T-cell (primary cell): ENCODE measurements at regions not wholly inside any gene's neighbourhood (a gene's known extent, or its start where the extent isn't known, plus 50 kb on each side); places are given as distances from the start of the nearest gene placed in this dataset.

Experiments used
- ATAC-seq, 4 experiments: fragments of 200-7000 bp in 3 of 4; fragments of 150-1000 bp in 1 of 4; cut with Tn5 transposase; replicated peaks in 1 of 4; 1 replicate in 3 of 4; 2 replicates in 1 of 4; pipeline ENCODE4 v1.10.0; 2021; ENCODE audit warnings: moderate library complexity in 3 of 4, mild to moderate bottlenecking in 2 of 4, moderate number of reproducible peaks in 1 of 4
- CTCF ChIA-PET, 2 donors: fragments of 300-600 bp; sonication (Branson Sonifier 250); formaldehyde crosslinking; loops; one replicate each; lab custom pipeline; 2022; ENCODE audit warnings: antibody characterized with exemption in 2 of 2; lab: Charles Lee
- POLR2A ChIA-PET, 2 donors: fragments of 300-600 bp; sonication (Branson Sonifier 250); formaldehyde crosslinking; loops; one replicate each; lab custom pipeline; 2022; ENCODE audit warnings: antibody characterized with exemption in 2 of 2; lab: Charles Lee
- DNase-seq, 35 experiments: peaks; one replicate each; pipeline versions ENCODE4 v3.0.0 to v3.0.0-alpha.2; 2013 to 2023
- H3K27ac ChIP-seq: one replicate; pipeline ENCODE4 v1.5.1; 2013; ENCODE audit warnings: low read length
- H3K27me3 ChIP-seq, 2 experiments: replicated peaks in 1 of 2; 1 replicate in 1 of 2; 2 replicates in 1 of 2; pipeline versions ENCODE4 v1.6.1 to v1.7.0; 2013; ENCODE audit warnings: low read length in 1 of 2, mixed read lengths in 1 of 2; ENCODE audit not compliant: control insufficient read depth in 2 of 2, insufficient read depth in 2 of 2; ENCODE audit errors: extremely low read depth in 1 of 2
- H3K36me3 ChIP-seq, 2 donors: 1 replicate in 1 of 2; 2 replicates in 1 of 2; pipeline versions ENCODE4 v1.6.1 to v1.7.0; 2013; ENCODE audit warnings: low read length in 1 of 2; ENCODE audit not compliant: control insufficient read depth in 2 of 2, insufficient read depth in 1 of 2; ENCODE audit errors: extremely low read depth in 1 of 2
- H3K4me1 ChIP-seq, 2 experiments: 1 replicate in 1 of 2; 2 replicates in 1 of 2; pipeline versions ENCODE4 v1.6.1 to v1.7.0; 2013; ENCODE audit warnings: low read length in 2 of 2, mixed read lengths in 1 of 2; ENCODE audit not compliant: insufficient read depth in 2 of 2, control insufficient read depth in 1 of 2; ENCODE audit errors: extremely low read depth in 1 of 2
- H3K4me3 ChIP-seq, 2 donors: 1 replicate in 1 of 2; 2 replicates in 1 of 2; pipeline versions ENCODE4 v1.5.1 to v1.7.0; 2013; ENCODE audit warnings: mild to moderate bottlenecking in 2 of 2, low read length in 1 of 2, moderate library complexity in 1 of 2; ENCODE audit not compliant: control insufficient read depth in 1 of 2; ENCODE audit errors: extremely low read depth in 1 of 2
- H3K9me3 ChIP-seq: 2 replicates; pipeline ENCODE4 v1.7.0; 2013
- H3K27ac Mint-ChIP-seq, 2 donors: one replicate each; pipeline ENCODE4 v1.8.0; 2020 to 2021; ENCODE audit warnings: mild to moderate bottlenecking in 2 of 2, mixed read lengths in 2 of 2
- H3K27me3 Mint-ChIP-seq, 2 donors: one replicate each; pipeline ENCODE4 v1.8.0; 2021 to 2022; ENCODE audit warnings: mixed read lengths in 2 of 2
- H3K36me3 Mint-ChIP-seq: one replicate; pipeline ENCODE4 v1.8.0; 2021; ENCODE audit warnings: mixed read lengths
- H3K4me1 Mint-ChIP-seq, 3 donors: one replicate each; pipeline ENCODE4 v1.8.0; 2020 to 2022; ENCODE audit warnings: mixed read lengths in 3 of 3, mild to moderate bottlenecking in 1 of 3
- H3K4me3 Mint-ChIP-seq, 3 donors: one replicate each; pipeline ENCODE4 v1.8.0; 2020 to 2022; ENCODE audit warnings: mild to moderate bottlenecking in 3 of 3, mixed read lengths in 3 of 3, moderate library complexity in 3 of 3
- H3K9me3 Mint-ChIP-seq, 3 donors: one replicate each; pipeline ENCODE4 v1.8.0; 2020 to 2022; ENCODE audit warnings: mixed read lengths in 3 of 3
- WGBS: methylation state at CpG from one replicate; pipeline ENCODE4 v1.1.5; 2013; ENCODE audit warnings: missing lambda C conversion rate; ENCODE audit not compliant: insufficient coverage; 5-methylcytosine and 5-hydroxymethylcytosine counted together

DNA sequence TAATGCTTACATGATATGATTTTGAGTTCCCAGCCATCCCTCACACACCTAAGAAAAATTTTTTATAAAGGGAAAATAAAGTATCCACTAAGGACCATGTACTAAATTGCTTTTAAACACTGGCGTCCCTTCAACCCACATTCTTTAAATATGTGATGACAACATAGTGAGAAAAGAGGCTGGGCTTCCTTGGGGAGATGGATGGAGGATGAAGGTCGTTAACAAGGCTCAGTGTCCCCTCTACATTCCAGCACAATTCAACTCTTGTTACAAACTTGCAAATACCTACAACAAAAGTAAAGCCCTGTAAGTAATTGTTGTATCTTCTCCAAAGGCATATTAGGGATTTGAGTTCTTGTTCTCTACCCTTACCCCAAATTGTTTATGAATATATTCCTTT lies 87.2 kb upstream of the SLC4A7 start:
- Histone ChIP-seq H3K9me3 (no peaks in the 10 kb centered on the region), H3K27me3 (no peaks in the 10 kb centered on the region), H3K4me3 (no peak overlapping the region), H3K4me1 (peaks cover 0 to 2% of the 10 kb centered on the region in 2 experiments), H3K27ac (no peak overlapping the region), H3K36me3 (no peaks in the 10 kb centered on the region)
- Mint-ChIP-seq H3K36me3 (no peaks in the 10 kb centered on the region), H3K4me3 (no peak overlapping the region), H3K27ac (no peak overlapping the region), H3K4me1 (no peaks in the 10 kb centered on the region), H3K9me3 (no peaks in the 10 kb centered on the region), H3K27me3 (no peaks in the 10 kb centered on the region)
- ATAC-seq (no peak), DNase-seq (no peak)
- ChIA-PET POLR2A (no interaction called here), CTCF (no interaction called here)
- WGBS, result no CpG with 5 or more reads among the region's 2 CpGs

DNA sequence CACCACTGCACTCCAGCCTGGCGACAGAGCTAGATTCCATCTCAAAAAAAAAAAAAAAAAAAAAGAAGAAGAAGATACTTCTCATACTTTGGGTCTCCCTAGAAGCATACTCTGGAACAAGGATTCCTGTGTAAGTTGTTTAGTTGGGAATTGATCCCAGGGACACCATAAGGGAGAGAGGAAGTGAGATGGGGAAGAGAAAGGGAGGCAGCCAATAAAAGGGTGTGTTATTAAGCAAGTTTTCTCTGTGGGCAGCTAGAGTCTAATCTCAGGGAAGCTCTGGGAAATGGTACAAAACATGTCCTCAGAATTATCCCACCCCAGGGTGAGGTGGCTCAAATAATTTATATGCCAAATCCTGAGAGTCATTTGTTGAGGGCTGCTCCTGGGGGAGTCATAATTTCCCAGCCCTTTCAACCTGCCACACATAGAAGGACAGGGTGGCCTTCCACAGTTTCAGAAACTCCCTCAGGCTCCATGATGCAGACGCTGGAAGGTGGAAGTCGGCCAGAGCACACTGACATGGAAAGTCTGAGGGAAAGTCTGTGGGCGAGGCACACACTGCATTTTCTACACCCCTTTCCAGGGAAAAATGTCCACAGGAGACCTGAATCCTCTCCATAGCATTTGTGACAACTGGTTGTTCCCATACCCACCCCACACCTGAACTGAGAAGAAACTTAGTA lies 86.4 kb upstream of the SLC4A7 start:
- H3K9me3 Mint-ChIP-seq, result no peaks in the 10 kb centered on the region
- no peak for ATAC-seq
- no peaks in the 10 kb centered on the region for H3K36me3 Mint-ChIP-seq
- ChIA-PET CTCF (no interaction called here), POLR2A (no interaction called here)
- Histone ChIP-seq H3K27me3 (no peaks in the 10 kb centered on the region), H3K27ac (no peak overlapping the region), H3K4me1 (peaks cover 0 to 2% of the 10 kb centered on the region in 2 experiments), H3K4me3 (no peak overlapping the region), H3K9me3 (no peaks in the 10 kb centered on the region), H3K36me3 (no peaks in the 10 kb centered on the region)
- no peak overlapping the region for H3K4me3 Mint-ChIP-seq
- no peak overlapping the region for H3K27ac Mint-ChIP-seq
- H3K27me3 Mint-ChIP-seq, result no peaks in the 10 kb centered on the region
- no peaks in the 10 kb centered on the region for H3K4me1 Mint-ChIP-seq
- WGBS, result no CpG with 5 or more reads among the region's 4 CpGs
- DNase-seq, result no peak

DNA sequence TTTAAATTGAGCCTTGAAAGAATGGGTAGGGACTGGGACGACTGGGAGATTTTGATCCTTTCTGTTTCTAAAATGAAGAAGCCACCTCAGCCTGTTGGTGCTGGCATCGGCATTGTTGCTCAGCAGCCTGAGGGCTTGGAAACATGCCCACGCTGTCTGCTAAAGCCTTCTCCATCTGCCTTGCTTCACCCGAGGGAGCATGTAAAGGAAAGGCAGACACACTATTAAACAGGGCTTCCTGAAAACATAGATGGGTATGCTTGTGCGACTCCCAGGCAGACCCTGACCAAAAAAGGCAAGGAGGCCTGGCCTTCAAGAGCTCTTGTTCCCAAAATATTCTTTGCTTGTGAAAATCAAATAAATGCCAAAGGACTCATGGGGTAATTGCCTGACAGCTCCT lies 84.2 kb upstream of the SLC4A7 start:
- ChIA-PET CTCF (interaction anchor here in 1 of 2 donors (0.6 kb wide), 1 partner anchor 114 kb away, joined by 6 read pairs; no protein-coding TSS in a partner anchor), POLR2A (no interaction called here)
- Mint-ChIP-seq H3K36me3 (no peaks in the 10 kb centered on the region), H3K9me3 (no peaks in the 10 kb centered on the region), H3K27me3 (no peaks in the 10 kb centered on the region), H3K4me3 (no peak overlapping the region), H3K27ac (no peak overlapping the region), H3K4me1 (no peaks in the 10 kb centered on the region)
- H3K4me1 ChIP-seq, result no peaks in the 10 kb centered on the region
- no peak for DNase-seq
- WGBS, result 83% methylated on average over 3 of the region's 5 CpGs
- H3K27me3 ChIP-seq, result no peaks in the 10 kb centered on the region
- no peaks in the 10 kb centered on the region for H3K36me3 ChIP-seq
- no peak for ATAC-seq
- no peaks in the 10 kb centered on the region for H3K9me3 ChIP-seq
- no peak overlapping the region for H3K4me3 ChIP-seq
- H3K27ac ChIP-seq, result no peak overlapping the region

DNA sequence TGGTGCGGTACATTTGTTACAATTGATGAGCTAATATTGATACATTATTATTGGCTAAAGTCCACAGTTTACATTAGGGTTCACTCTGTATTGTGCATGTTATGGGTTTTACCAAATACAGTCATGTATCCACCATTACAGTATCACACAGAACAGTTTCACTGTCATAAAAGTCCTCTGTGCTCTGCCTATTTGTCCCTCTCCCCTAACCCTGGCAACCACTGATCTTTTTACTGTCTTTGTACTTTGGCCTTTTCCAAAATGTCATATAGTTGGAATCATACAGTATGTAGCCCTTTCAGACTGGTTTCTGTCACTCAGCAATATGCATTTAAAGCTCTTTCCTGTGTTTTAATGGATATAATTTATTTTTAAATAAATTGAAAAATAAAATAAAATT lies 83.1 kb upstream of the SLC4A7 start:
- no peaks in the 10 kb centered on the region for H3K27me3 ChIP-seq
- Mint-ChIP-seq H3K36me3 (no peaks in the 10 kb centered on the region), H3K27ac (no peak overlapping the region), H3K9me3 (no peaks in the 10 kb centered on the region), H3K27me3 (no peaks in the 10 kb centered on the region), H3K4me3 (no peak overlapping the region), H3K4me1 (no peaks in the 10 kb centered on the region)
- ChIA-PET CTCF (interaction anchor here in 1 of 2 donors (0.7 kb wide), 1 partner anchor 71 kb away, joined by 5 read pairs; no protein-coding TSS in a partner anchor), POLR2A (no interaction called here)
- ATAC-seq (no peak), DNase-seq (no peak)
- H3K36me3 ChIP-seq, result no peaks in the 10 kb centered on the region
- no peak overlapping the region for H3K4me3 ChIP-seq
- WGBS, result no CpG with 5 or more reads among the region's 1 CpG
- no peaks in the 10 kb centered on the region for H3K4me1 ChIP-seq
- H3K9me3 ChIP-seq, result no peaks in the 10 kb centered on the region
- H3K27ac ChIP-seq, result no peak overlapping the region

DNA sequence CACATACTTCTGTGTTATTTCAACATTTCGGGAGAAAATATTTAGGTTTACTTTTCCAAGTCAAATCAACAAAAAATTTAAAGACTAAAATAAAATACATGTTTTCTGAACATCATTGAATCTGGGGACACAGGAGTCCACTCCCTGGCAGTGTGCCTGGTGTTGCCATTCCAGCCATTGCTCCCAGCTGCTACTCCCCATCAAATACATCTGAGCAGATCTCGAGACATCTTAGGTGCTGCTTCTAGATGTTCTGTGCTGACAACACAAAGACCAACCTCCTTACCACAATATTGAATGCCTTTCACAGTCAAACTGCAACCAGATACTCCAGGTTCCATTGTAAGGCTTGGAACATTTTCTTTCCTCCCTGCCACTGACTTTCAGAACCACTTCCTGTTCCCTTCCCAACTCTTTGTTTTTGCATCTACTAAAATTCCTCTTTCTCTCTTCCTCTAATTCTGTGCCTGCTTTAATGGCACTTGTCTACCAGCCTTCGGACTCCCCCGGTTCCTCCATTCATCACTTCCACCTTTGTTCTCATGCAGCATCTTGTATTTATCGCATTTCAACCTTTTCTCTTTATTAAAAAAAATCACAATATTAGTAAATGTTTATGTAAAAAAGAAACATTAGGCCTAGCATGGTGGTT lies 81.1 kb upstream of the SLC4A7 start:
- DNase-seq (no peak), ATAC-seq (no peak)
- H3K27me3 Mint-ChIP-seq, result no peaks in the 10 kb centered on the region
- H3K27ac Mint-ChIP-seq, result no peak overlapping the region
- no peaks in the 10 kb centered on the region for H3K9me3 Mint-ChIP-seq
- H3K36me3 Mint-ChIP-seq, result no peaks in the 10 kb centered on the region
- CTCF ChIA-PET, result no interaction called here
- 100% methylated on average over 1 of the region's 5 CpGs for WGBS
- Histone ChIP-seq H3K9me3 (no peaks in the 10 kb centered on the region), H3K4me3 (no peak overlapping the region), H3K27ac (no peak overlapping the region), H3K27me3 (no peaks in the 10 kb centered on the region), H3K36me3 (no peaks in the 10 kb centered on the region), H3K4me1 (no peaks in the 10 kb centered on the region)
- no peak overlapping the region for H3K4me3 Mint-ChIP-seq
- POLR2A ChIA-PET, result no interaction called here
- H3K4me1 Mint-ChIP-seq, result no peaks in the 10 kb centered on the region

DNA sequence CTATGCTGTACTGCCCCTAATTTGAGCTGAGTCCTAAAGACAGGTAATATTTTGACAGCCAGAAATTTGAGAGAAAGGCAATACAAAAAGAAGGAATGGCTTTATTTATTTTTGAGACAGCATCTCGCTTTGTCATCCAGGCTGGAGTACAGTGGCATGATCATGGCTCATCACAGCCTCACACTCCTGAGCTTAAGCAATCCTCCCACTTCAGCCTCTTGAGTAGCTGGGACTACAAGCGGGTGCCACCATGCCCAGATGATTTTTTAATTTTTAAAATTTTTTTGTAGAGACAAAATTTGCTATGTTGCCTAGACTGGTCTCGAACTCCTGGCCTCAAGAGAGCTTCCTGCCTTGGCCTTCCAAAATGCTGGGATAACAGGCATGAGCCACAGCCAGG lies 77.4 kb upstream of the SLC4A7 start:
- WGBS, result 78% methylated on average over 1 of the region's 3 CpGs
- no peak overlapping the region for H3K4me3 Mint-ChIP-seq
- no peaks in the 10 kb centered on the region for H3K9me3 Mint-ChIP-seq
- no peak overlapping the region for H3K4me3 ChIP-seq
- no peak overlapping the region for H3K27ac Mint-ChIP-seq
- no peaks in the 10 kb centered on the region for H3K36me3 Mint-ChIP-seq
- DNase-seq (no peak), ATAC-seq (no peak)
- ChIA-PET CTCF (no interaction called here), POLR2A (interaction anchor here in 1 of 2 donors (0.6 to 0.7 kb wide), 2 partner anchors 183 to 725 kb away, joined by 5 to 7 read pairs; no protein-coding TSS in a partner anchor)
- no peaks in the 10 kb centered on the region for H3K4me1 Mint-ChIP-seq
- no peak overlapping the region for H3K27ac ChIP-seq
- no peaks in the 10 kb centered on the region for H3K9me3 ChIP-seq
- H3K27me3 ChIP-seq, result no peaks in the 10 kb centered on the region
- H3K27me3 Mint-ChIP-seq, result peaks cover 0 to 3% of the 10 kb centered on the region in 2 donors
- H3K4me1 ChIP-seq, result no peaks in the 10 kb centered on the region
- H3K36me3 ChIP-seq, result no peaks in the 10 kb centered on the region
